ENCODE measurements at regions not wholly inside any gene's neighbourhood (a gene's known extent, or its start where the extent isn't known, plus 50 kb on each side); places are given as distances from the start of the nearest gene placed in this dataset.

GRCh38 chr7:21243265-21243664, 184.6 kb upstream of the SP4 start:
- TF ChIP-seq FOXP1 (CRISPR knock-in tag; IDR thresholded peaks at IDR 0.05; ENCODE audit: borderline replicate concordance) (no peak), CTCF (IDR thresholded peaks at IDR 0.05) (no peak), ETV6 (CRISPR knock-in tag; IDR thresholded peaks at IDR 0.05) (no peak), USF2 (CRISPR knock-in tag; IDR thresholded peaks at IDR 0.05) (no peak), ZNF281 (CRISPR knock-in tag; IDR thresholded peaks at IDR 0.05) (no peak), JUN (CRISPR knock-in tag; IDR thresholded peaks at IDR 0.05) (no peak), ZNF317 (CRISPR knock-in tag; IDR thresholded peaks at IDR 0.05; ENCODE audit: borderline replicate concordance, low read depth) (no peak), HMGA2 (CRISPR knock-in tag; IDR thresholded peaks at IDR 0.05) (no peak), ZSCAN18 (CRISPR knock-in tag; IDR thresholded peaks at IDR 0.05) (no peak), ZNF532 (CRISPR knock-in tag; IDR thresholded peaks at IDR 0.05; ENCODE audit: borderline replicate concordance) (no peak), ATF2 (CRISPR knock-in tag; IDR thresholded peaks at IDR 0.05; ENCODE audit: borderline replicate concordance, low read depth) (no peak)
